OCI-LY1 (cell line): ENCODE measurements at regions not wholly inside any gene's neighbourhood (a gene's known extent, or its start where the extent isn't known, plus 50 kb on each side); places are given as distances from the start of the nearest gene placed in this dataset.

Source experiments
- H2AFZ ChIP-seq: fragments of 200-600 bp; sonication (generic), shearing (Covaris generic); 2 replicates; pipeline ENCODE4 v1.6.0; 2014; ENCODE audit warnings: antibody characterized with exemption, mild to moderate bottlenecking, low read length
- H3F3A ChIP-seq: fragments of 200-600 bp; sonication (generic), shearing (Covaris generic); 2 replicates; pipeline ENCODE4 v1.6.0; 2014; ENCODE audit warnings: mild to moderate bottlenecking, antibody characterized with exemption, low read length, moderate library complexity; ENCODE audit not compliant: insufficient read depth
- H3K27ac ChIP-seq: fragments of 200-600 bp; sonication (generic); 2 replicates; pipeline ENCODE4 v1.5.1; 2014; ENCODE audit warnings: low read length, mixed run types, mild to moderate bottlenecking, low read depth; ENCODE audit not compliant: poor library complexity, severe bottlenecking
- H3K27me3 ChIP-seq: fragments of 200-600 bp; sonication (generic); 2 replicates; pipeline ENCODE4 v1.6.0; 2014; ENCODE audit warnings: antibody characterized with exemption, mild to moderate bottlenecking, low read length, moderate library complexity; ENCODE audit not compliant: insufficient read depth
- H3K36me3 ChIP-seq: fragments of 200-600 bp; sonication (generic); 2 replicates; pipeline ENCODE4 v1.6.1; 2014; ENCODE audit warnings: mild to moderate bottlenecking, antibody characterized with exemption, low read length, moderate library complexity, mixed read lengths; ENCODE audit not compliant: insufficient read depth
- H3K4me1 ChIP-seq: fragments of 200-600 bp; sonication (generic); 2 replicates; pipeline ENCODE4 v1.5.1; 2014; ENCODE audit warnings: mild to moderate bottlenecking, low read length, moderate library complexity; ENCODE audit not compliant: insufficient read depth, severe bottlenecking
- H3K4me2 ChIP-seq: fragments of 200-600 bp; sonication (generic), shearing (Covaris generic); 2 replicates; pipeline ENCODE4 v1.6.1; 2014; ENCODE audit warnings: low read length
- H3K4me3 ChIP-seq: fragments of 200-600 bp; sonication (generic); 2 replicates; pipeline ENCODE4 v1.5.1; 2014; ENCODE audit warnings: low read length, low read depth, mild to moderate bottlenecking, mixed read lengths; ENCODE audit not compliant: poor library complexity, severe bottlenecking
- H3K79me2 ChIP-seq: fragments of 200-600 bp; shearing (Covaris generic); 2 replicates; pipeline ENCODE4 v1.6.1; 2016; ENCODE audit warnings: mixed run types, low read length, mixed read lengths; ENCODE audit not compliant: insufficient read depth
- H3K9ac ChIP-seq: fragments of 200-600 bp; sonication (generic), shearing (Covaris generic); 2 replicates; pipeline ENCODE4 v1.6.1; 2014; ENCODE audit warnings: mild to moderate bottlenecking, low read length, mixed read lengths
- H3K9me2 ChIP-seq: fragments of 200-600 bp; sonication (generic), shearing (Covaris generic); 2 replicates; pipeline ENCODE4 v1.6.1; 2014; ENCODE audit warnings: low read depth, mild to moderate bottlenecking, low read length, mixed read lengths
- H3K9me3 ChIP-seq: fragments of 200-600 bp; shearing (Covaris generic); 2 replicates; pipeline ENCODE4 v1.6.1; 2014; ENCODE audit warnings: low read length, mixed read lengths
- H4K20me1 ChIP-seq: fragments of 200-600 bp; sonication (generic), shearing (Covaris generic); 2 replicates; pipeline ENCODE4 v1.6.0; 2016; ENCODE audit warnings: mild to moderate bottlenecking, low read length; ENCODE audit not compliant: insufficient read depth
- CTCF ChIP-seq: fragments of 200-600 bp; sonication (generic), shearing (Covaris generic); IDR thresholded peaks from 2 replicates; pipeline ENCODE4 v1.5.1; 2017; ENCODE audit warnings: mild to moderate bottlenecking, antibody characterized with exemption, low read length, moderate library complexity, mixed read lengths
- EZH2 ChIP-seq: fragments of 200-600 bp; sonication (generic), shearing (Covaris generic); IDR thresholded peaks from 2 replicates; pipeline ENCODE4 v1.8.0; 2017; ENCODE audit warnings: borderline replicate concordance, mixed run types, mild to moderate bottlenecking, antibody characterized with exemption, low read length, moderate library complexity, mixed read lengths

- no peaks in the 10 kb centered on the region for H3K4me1 ChIP-seq
- H3K79me2 ChIP-seq, result no peaks in the 10 kb centered on the region
- H3K9ac ChIP-seq, result no peak overlapping the region
- no peaks in the 10 kb centered on the region for H3K9me3 ChIP-seq
- H3K36me3 ChIP-seq, result no peaks in the 10 kb centered on the region
- TF ChIP-seq CTCF, result no peak
- no peaks in the 10 kb centered on the region for H3K27me3 ChIP-seq
- H4K20me1 ChIP-seq, result no peaks in the 10 kb centered on the region
- no peaks in the 10 kb centered on the region for H3F3A ChIP-seq
- no peak overlapping the region for H3K4me3 ChIP-seq
- no peak overlapping the region for H3K27ac ChIP-seq
- no peaks in the 10 kb centered on the region for H3K9me2 ChIP-seq
- H2AFZ ChIP-seq, result no peak overlapping the region
- H3K4me2 ChIP-seq, result no peak overlapping the region
Measured at GRCh38 chr15:97868981-97869380, 91.5 kb upstream of the ARRDC4 start.

DNA sequence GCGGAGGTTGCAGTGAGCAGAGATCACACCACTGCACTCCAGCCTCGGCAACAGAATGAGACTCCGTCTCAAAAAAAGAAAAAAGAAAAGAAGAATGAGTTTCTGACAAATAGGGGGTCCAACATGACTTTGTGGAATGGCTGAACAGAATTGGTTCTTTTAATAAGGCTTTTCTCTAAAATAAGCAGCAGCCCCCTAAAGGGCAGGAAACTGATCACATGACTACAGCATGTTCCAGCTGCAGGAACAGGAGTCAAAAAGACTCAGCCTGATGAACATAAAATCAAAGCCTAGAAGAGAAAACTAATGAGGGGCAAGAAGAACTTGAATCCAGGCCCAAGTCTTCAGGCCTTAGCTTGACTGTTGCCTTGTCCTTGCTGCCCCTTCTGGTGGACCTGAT, 89.7 kb upstream of the ARRDC4 start:
- TF ChIP-seq CTCF (no peak), EZH2 (no peak)
- Histone ChIP-seq H3K4me3 (no peak overlapping the region), H3F3A (no peaks in the 10 kb centered on the region), H3K4me2 (no peak overlapping the region), H3K9ac (no peak overlapping the region), H2AFZ (no peak overlapping the region), H3K9me2 (no peaks in the 10 kb centered on the region), H3K79me2 (no peaks in the 10 kb centered on the region), H3K27me3 (no peaks in the 10 kb centered on the region), H4K20me1 (no peaks in the 10 kb centered on the region), H3K27ac (no peak overlapping the region), H3K9me3 (no peaks in the 10 kb centered on the region), H3K36me3 (no peaks in the 10 kb centered on the region), H3K4me1 (no peaks in the 10 kb centered on the region)

DNA sequence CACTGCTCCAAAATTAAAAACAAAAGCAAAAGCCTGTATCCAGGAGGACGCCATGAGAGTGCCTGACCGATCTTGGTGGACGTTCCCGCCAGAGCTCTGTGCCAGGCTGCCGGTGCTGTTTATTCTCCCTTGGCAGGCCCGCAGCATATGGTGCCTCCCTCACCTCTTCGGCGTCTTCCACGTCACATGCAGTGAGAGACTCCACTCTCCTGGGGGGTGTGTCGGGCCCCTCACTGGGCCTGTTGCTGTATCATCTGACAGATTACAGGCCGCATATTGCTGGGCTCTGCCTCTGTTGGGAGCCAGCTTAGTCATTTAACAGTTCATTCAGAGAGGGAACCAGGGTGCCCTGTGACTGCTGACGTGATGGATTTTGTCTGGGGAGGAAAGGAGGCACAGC, 86.4 kb upstream of the ARRDC4 start:
- Histone ChIP-seq H3K36me3 (no peaks in the 10 kb centered on the region), H3K4me2 (no peak overlapping the region), H3K9ac (no peak overlapping the region), H4K20me1 (no peaks in the 10 kb centered on the region), H3K4me3 (no peak overlapping the region), H3K79me2 (no peaks in the 10 kb centered on the region), H3K27ac (no peak overlapping the region), H3K4me1 (no peaks in the 10 kb centered on the region), H2AFZ (no peak overlapping the region), H3K9me2 (no peaks in the 10 kb centered on the region), H3K9me3 (no peaks in the 10 kb centered on the region), H3K27me3 (no peaks in the 10 kb centered on the region), H3F3A (no peaks in the 10 kb centered on the region)
- TF ChIP-seq CTCF (no peak), EZH2 (no peak)
